GM12873 (cell line): ENCODE measurements at regions not wholly inside any gene's neighbourhood (a gene's known extent, or its start where the extent isn't known, plus 50 kb on each side); places are given as distances from the start of the nearest gene placed in this dataset.

ENCODE experiments used
- TF ChIP-seq, protein P1 (sequence below): IDR thresholded peaks from 2 replicates; pipeline ENCODE4 v1.5.1; 2012; ENCODE audit warnings: low read depth, mild to moderate bottlenecking, moderate library complexity, low read length, control low read depth; ENCODE audit not compliant: insufficient read depth; ENCODE audit errors: missing control alignments

DNA sequence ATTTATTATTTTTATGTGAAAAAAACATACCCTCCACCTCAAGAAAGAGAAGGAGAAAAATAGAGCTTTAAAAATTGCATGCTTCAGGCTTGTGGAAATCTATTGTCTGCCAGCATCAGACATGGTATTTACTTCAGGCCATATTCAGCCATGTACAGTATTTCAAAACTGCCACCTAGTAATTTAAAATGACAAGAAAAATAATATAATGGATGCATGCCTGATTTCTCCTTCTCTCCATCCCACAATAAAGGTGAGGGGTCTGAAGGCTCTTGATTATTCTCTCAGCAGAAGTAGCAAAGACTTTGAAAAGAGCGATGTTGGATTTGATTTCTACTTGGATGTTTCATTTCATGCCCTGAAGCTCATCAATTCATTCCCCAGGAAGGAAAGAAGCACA is 250.7 kb downstream of the TBC1D4 start:
- TF ChIP-seq, protein P1, sequence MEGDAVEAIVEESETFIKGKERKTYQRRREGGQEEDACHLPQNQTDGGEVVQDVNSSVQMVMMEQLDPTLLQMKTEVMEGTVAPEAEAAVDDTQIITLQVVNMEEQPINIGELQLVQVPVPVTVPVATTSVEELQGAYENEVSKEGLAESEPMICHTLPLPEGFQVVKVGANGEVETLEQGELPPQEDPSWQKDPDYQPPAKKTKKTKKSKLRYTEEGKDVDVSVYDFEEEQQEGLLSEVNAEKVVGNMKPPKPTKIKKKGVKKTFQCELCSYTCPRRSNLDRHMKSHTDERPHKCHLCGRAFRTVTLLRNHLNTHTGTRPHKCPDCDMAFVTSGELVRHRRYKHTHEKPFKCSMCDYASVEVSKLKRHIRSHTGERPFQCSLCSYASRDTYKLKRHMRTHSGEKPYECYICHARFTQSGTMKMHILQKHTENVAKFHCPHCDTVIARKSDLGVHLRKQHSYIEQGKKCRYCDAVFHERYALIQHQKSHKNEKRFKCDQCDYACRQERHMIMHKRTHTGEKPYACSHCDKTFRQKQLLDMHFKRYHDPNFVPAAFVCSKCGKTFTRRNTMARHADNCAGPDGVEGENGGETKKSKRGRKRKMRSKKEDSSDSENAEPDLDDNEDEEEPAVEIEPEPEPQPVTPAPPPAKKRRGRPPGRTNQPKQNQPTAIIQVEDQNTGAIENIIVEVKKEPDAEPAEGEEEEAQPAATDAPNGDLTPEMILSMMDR = no peak

DNA sequence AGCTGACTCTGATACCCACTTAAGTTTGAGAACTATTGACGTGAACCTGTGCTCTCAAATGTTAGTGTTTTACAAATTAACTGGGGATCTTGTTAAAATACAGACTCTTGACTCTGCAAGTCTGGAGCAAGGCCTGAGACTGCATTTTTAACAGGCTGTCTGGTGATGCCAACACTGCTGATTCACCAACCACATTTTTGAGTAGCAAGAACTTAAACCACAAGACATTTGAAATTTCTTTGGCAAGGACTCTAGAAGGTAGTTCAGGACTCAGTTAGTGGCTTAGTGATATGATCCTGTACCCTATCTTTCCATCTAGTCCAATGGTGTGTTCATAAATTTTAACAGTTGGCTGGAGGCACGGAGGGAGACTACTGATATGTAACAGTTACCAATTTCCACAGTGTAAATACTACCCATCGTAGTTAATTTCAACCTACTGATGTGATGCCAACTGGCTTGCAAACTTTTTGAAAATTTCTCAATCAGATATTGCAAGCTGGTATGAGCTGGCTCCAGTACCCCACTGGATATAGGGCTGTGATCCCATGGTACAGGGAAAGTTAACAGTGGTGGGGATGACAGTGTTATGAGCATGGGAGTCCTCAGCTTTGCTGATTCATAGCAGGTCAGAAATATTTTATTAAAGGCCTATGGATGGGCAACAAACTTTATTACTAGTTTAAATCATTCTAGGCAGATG is 255.1 kb downstream of the TBC1D4 start:
- TF ChIP-seq, protein P1 = no peak

DNA sequence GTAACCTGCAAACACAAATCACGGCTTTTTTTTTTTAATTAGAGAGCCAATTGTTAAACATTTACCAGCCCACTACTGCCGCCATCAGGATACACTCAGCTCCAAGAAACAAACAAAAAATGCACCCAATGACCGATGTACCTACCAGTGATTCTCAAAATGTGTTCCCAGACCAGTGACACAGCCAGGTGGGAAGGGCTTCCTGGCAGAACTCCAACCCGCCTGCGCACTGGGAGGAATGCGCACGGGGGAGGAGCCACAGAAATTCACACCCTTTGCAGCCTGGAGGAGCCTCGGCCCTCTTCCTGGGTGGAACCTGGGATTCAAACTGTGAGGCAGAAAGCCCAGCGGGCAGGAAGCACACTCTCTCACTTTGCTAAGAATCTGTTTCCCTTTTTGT is 255.9 kb downstream of the TBC1D4 start:
- TF ChIP-seq, protein P1 = no peak

DNA sequence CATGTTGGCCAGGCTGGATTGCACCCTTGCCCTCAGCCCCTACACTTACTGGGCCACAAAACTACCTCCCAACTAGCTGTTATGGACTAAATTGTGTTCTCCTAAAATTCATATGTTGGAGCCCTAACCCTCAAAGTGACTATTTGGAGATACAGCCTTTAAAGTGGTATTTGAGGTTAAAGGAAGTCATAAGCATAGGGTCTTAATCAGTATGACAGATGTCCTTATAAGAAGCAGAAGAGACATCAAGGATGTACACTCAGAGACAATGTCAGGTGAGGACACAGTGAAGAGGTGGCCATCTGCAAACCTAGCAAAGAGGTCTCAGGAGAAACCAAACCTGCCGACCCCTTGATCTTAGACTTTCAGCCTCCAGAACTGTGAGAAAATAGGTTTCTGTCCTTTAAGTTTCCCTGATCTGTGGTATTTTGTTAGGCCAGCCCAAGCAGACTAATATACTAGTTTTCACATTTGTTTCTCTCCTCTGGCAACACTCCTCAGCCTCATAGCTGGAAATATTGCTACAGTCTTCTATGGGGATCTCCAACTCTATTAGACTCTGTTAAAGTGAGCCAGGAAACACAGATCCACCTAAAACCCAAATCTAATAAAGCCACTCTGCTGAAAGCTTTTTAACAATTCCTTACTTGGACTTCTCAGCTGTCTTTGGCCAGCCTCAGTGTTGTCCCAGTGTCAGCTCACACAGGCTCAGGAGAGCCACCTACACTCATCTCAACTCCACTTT is 256.5 kb downstream of the TBC1D4 start:
- TF ChIP-seq, protein P1 = no peak

DNA sequence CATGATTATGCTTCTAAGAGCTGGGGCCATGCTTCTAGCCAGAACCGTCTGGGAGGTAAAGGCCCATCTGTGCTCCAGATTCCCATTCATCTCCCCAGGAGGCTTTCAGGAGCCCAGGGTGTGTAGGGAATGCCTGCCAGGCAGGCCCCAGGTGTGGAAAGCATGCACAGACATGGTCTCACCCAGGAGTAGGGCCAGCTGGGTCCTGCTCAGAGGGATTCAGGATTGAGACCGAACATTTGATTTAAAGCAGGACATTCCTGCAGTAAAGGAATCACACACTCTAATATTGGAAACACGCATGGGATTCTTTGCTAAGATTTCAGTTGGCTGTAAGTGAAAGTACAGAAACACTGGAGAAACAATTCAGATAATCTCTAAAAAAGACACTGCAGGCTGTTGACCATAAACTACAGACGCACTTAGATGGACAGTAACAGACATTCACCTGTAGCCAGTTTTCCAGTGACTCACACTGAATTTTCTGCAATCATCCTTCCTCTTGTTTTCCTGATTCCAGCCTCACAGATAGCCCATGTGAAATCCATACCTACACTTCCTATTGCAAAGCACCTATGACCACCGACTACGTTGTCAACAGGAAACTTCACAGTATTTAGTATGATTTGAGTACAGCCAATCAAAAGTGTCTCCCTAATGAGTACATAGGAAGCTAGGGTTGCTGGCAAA is 257.8 kb downstream of the TBC1D4 start:
- TF ChIP-seq, protein P1 = no peak

DNA sequence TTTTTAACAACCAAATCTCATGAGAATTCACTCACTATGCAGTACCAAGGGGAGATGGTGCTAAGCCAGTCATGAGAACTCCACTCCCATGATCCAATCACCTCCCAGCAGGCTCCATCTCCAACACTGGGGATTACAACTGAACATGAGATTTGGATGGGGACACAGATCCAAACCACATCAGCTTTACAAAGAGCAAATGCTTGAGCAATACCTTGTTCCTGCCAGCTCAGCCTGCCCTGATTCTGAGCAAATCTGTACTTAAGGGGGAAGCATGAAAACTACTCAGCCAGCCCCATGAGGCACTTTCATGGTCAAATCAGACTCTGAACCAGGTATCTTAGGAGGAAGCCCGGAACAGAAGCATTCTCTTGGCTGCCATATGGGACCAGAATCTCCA is 259.9 kb downstream of the TBC1D4 start:
- TF ChIP-seq, protein P1 = no peak

DNA sequence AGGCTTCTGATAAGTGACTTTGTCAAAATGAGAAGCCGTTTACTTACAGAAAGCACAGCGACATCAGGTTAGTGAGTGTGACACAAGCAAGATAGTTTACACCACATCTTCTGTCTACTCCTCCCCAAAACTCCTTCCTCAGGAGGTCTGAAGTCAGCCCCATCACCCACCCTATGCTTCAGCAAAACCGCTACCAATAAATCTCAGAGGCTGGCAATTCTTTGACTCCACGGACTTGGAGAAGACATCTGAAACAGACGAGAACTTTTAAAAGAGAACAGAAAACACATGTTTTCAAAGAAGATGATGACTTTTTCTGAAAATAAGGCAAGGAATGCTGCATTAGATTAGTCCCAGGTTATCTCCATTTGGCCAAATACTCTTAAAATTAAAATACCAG is 261.1 kb downstream of the TBC1D4 start:
- TF ChIP-seq, protein P1 = no peak
